GM10266 (cell line): ENCODE measurements at regions not wholly inside any gene's neighbourhood (a gene's known extent, or its start where the extent isn't known, plus 50 kb on each side); places are given as distances from the start of the nearest gene placed in this dataset.

Experiments
- DNase-seq: peaks from one replicate; pipeline ENCODE4 v3.0.0; 2012; ENCODE audit errors: extremely low spot score
- CTCF ChIP-seq: IDR thresholded peaks from 2 replicates; pipeline ENCODE4 v1.5.1; 2012; ENCODE audit warnings: mild to moderate bottlenecking, low read depth; ENCODE audit not compliant: control insufficient read depth, insufficient read depth; ENCODE audit errors: missing control alignments

DNA sequence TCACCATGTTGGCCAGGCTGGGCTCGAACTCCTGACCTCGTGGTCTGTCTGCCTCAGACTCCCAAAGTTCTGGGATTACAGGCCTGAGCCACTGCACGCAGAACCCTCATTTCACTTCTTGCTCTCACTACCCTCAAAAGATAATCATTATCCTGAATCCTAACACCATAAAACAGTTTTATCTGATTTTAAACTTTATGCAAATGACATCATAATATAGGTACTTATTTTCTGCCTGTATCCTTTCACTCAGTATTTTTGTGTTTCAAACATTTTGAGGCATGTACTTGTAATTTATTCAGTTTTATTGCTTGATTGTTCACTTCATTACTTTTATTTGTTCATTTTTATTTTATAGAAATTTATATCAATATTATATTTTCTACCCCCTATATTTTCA lies 719.2 kb upstream of the ARRDC3 start:
- TF ChIP-seq CTCF: no peak
- no peak for DNase-seq

DNA sequence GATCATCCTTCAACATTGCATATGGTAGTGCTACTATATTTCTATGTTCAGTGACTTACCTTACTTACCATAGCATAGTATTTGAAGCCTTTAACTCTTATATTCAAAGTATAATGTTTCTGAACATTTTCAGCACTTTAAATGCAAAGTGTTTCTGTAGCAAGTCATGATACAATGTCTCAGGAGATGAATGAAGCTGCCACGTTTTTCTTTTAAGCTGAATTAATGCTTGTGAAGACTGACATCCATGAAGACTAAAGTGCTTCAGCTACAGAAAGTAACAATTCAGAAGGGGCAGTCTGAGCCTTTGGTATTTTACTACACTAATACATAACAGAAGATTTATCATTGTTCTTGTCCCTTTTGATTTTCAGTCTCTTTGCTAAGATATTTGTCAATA lies 709.1 kb upstream of the ARRDC3 start:
- DNase-seq: no peak
- no peak for TF ChIP-seq CTCF

DNA sequence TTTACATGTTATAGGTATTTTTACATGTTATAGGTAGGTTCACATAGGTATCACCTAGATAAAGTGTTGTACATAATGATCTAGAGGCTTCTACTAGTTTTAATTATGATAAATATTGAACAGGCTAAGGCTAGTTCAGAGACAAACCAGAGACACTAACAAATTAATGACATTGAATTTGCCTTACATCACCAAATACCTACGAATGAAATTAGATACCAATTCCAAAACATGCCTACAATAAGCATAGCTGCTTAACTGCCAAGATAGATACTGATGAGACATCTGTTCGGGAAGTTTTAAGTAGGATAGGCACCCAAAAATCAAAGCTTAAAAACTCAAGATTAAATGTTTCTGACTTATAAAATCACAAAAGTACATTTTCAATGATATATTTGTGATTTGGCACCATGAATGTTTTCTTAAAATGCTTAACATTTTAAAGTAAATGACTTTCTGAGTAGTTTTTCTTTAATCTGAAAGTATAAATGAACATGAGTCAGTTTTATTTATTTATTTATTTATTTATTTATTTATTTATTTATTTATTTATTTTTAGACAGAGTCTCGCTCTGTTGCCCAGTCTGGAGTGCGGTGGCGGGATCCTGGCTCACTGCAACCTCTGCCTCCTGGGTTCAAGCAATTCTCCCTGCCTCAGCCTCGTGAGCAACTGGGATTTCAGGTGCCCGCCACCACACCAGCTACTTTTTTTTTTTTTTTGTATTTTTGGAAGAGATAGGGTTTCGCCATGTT lies 703.1 kb upstream of the ARRDC3 start:
- no peak for TF ChIP-seq CTCF
- DNase-seq: no peak

DNA sequence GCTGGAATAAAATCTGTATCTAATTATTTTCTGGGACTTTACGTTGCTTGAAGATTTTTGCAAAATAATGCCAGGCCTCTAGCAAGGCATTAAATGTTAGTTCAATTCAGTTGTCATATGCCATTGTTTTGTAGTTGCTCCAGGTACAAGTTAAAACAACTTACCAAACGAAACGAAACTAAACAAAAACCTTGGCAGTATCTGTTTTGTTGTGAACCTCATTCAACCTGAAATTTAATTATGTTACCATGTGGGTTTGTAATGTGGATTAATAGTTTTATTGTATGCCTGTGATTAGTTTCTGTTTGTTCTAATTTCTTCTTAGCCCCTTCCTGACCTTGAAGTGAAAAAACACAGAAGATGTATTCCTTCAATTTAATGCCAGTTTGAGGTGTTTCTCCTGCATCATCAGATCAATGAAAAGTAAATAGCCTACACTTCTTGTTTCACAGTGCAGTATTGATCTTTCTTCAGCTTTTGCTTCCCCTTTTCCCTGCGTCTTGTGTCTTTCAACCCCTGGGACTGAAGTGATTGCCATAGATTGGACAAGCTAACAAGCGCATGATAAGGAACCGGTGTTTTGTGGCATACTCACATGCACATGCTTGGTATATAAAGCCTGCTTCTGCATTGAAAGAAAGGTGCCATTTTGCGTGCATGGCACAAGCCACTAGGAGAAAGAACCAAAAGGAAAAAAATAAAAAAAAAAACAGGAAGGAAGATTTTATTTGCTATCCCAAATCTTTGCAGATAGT lies 699.0 kb upstream of the ARRDC3 start:
- no peak for TF ChIP-seq CTCF
- DNase-seq: no peak

- no peak for DNase-seq
- TF ChIP-seq CTCF: no peak
Observed at GRCh38 chr5:92070786-92071185, 687.7 kb upstream of the ARRDC3 start.

DNA sequence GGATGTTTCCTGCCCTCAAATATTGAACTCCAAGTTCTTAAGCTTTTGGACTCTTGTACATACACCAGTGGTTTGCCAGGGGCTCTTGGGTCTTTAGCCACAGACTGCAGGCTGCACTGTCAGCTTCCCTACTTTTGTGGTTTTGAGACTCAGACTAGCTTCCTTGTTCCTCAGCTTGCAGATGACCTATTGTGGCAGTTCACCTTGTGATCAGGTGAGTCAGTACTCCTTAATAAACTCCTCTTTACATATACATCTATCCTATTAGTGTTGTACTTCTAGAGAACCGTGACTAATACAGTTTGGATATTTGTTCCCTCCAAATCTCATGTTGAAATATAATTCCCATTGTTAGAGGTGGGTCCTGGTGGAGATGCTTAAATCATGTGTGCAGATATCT lies 681.9 kb upstream of the ARRDC3 start:
- no peak for TF ChIP-seq CTCF
- DNase-seq: no peak

- no peak for TF ChIP-seq CTCF
- no peak for DNase-seq
Observed at GRCh38 chr5:92051741-92052140, 668.6 kb upstream of the ARRDC3 start.
